SU-DHL-6 (cell line): ENCODE measurements at regions not wholly inside any gene's neighbourhood (a gene's known extent, or its start where the extent isn't known, plus 50 kb on each side); places are given as distances from the start of the nearest gene placed in this dataset.

Source experiments
- H2AFZ ChIP-seq: fragments of 200-600 bp; sonication (generic); 2 replicates; pipeline ENCODE4 v1.6.1; 2014; ENCODE audit warnings: low read depth, mild to moderate bottlenecking, moderate library complexity, mixed read lengths, antibody characterized with exemption, low read length; ENCODE audit not compliant: severe bottlenecking
- H3F3A ChIP-seq: fragments of 200-600 bp; shearing (Covaris generic); 2 replicates; pipeline ENCODE4 v1.6.0; 2016; ENCODE audit warnings: antibody characterized with exemption, mild to moderate bottlenecking; ENCODE audit not compliant: insufficient read depth
- H3K27ac ChIP-seq: fragments of 200-600 bp; sonication (generic); 2 replicates; pipeline ENCODE4 v1.5.1; 2016; ENCODE audit warnings: low read depth, mild to moderate bottlenecking, low read length, moderate library complexity, mixed read lengths
- H3K27me3 ChIP-seq: fragments of 200-600 bp; sonication (generic), shearing (Covaris generic); 2 replicates; pipeline ENCODE4 v1.6.0; 2014; ENCODE audit warnings: mild to moderate bottlenecking, low read length
- H3K36me3 ChIP-seq: fragments of 200-600 bp; sonication (generic); 2 replicates; pipeline ENCODE4 v1.6.1; 2014; ENCODE audit warnings: mild to moderate bottlenecking, low read length, mixed read lengths
- H3K4me2 ChIP-seq: fragments of 300-600, 200-600 bp; shearing (Covaris generic), sonication (generic); 2 replicates; pipeline ENCODE4 v1.6.0; 2014; ENCODE audit warnings: low read length, low read depth, mild to moderate bottlenecking; ENCODE audit not compliant: poor library complexity, severe bottlenecking
- H3K4me3 ChIP-seq: fragments of 200-600 bp; sonication (generic); 2 replicates; pipeline ENCODE4 v1.5.1; 2014; ENCODE audit warnings: antibody characterized with exemption, low read length, mild to moderate bottlenecking, mixed read lengths; ENCODE audit not compliant: insufficient read depth, poor library complexity, severe bottlenecking
- H3K79me2 ChIP-seq: fragments of 200-600 bp; sonication (generic); 2 replicates; pipeline ENCODE4 v1.6.1; 2014; ENCODE audit warnings: mild to moderate bottlenecking, low read length, moderate library complexity; ENCODE audit not compliant: insufficient read depth
- H3K9ac ChIP-seq: fragments of 200-600 bp; sonication (generic); 2 replicates; pipeline ENCODE4 v1.7.0; 2014; ENCODE audit warnings: mild to moderate bottlenecking, low read length
- H3K9me2 ChIP-seq: fragments of 200-600 bp; sonication (generic); replicated peaks from 2 replicates; pipeline ENCODE4 v1.6.1; 2014; ENCODE audit warnings: low read length; ENCODE audit not compliant: insufficient read depth
- H3K9me3 ChIP-seq: fragments of 200-600 bp; sonication (generic); 2 replicates; pipeline ENCODE4 v1.6.1; 2014; ENCODE audit warnings: low read length, mixed read lengths; ENCODE audit not compliant: insufficient read depth
- H4K20me1 ChIP-seq: fragments of 200-600 bp; sonication (generic); 2 replicates; pipeline ENCODE4 v1.6.1; 2014; ENCODE audit warnings: low read depth, mild to moderate bottlenecking, antibody characterized with exemption, low read length, moderate library complexity, mixed read lengths
- EZH2phosphoT487 ChIP-seq: fragments of 200-600 bp; sonication (generic), shearing (Covaris generic); conservative IDR thresholded peaks from 2 replicates; pipeline ENCODE4 v1.6.1; 2018; ENCODE audit warnings: mild to moderate bottlenecking, antibody characterized with exemption, low read length, moderate library complexity, mixed read lengths
- TF ChIP-seq, protein P1 (sequence below): fragments of 200-600 bp; sonication (generic); IDR thresholded peaks from one replicate; pipeline ENCODE4 v1.5.1; 2017; ENCODE audit warnings: antibody characterized with exemption, mild to moderate bottlenecking, low read length, moderate library complexity; ENCODE audit not compliant: insufficient read depth, poor library complexity, severe bottlenecking

- Histone ChIP-seq H3K36me3 (no peaks in the 10 kb centered on the region), H3K27me3 (no peaks in the 10 kb centered on the region), H3K9ac (no peak overlapping the region), H4K20me1 (no peaks in the 10 kb centered on the region), H3K9me3 (no peaks in the 10 kb centered on the region), H3K4me2 (no peak overlapping the region), H3K79me2 (no peaks in the 10 kb centered on the region), H3K27ac (no peak overlapping the region), H2AFZ (no peak overlapping the region), H3F3A (no peaks in the 10 kb centered on the region), H3K4me3 (no peak overlapping the region), H3K9me2 (no peaks in the 10 kb centered on the region)
- no peak for TF ChIP-seq EZH2phosphoT487
- TF ChIP-seq, protein P1, sequence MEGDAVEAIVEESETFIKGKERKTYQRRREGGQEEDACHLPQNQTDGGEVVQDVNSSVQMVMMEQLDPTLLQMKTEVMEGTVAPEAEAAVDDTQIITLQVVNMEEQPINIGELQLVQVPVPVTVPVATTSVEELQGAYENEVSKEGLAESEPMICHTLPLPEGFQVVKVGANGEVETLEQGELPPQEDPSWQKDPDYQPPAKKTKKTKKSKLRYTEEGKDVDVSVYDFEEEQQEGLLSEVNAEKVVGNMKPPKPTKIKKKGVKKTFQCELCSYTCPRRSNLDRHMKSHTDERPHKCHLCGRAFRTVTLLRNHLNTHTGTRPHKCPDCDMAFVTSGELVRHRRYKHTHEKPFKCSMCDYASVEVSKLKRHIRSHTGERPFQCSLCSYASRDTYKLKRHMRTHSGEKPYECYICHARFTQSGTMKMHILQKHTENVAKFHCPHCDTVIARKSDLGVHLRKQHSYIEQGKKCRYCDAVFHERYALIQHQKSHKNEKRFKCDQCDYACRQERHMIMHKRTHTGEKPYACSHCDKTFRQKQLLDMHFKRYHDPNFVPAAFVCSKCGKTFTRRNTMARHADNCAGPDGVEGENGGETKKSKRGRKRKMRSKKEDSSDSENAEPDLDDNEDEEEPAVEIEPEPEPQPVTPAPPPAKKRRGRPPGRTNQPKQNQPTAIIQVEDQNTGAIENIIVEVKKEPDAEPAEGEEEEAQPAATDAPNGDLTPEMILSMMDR: no peak
These were observed 68.9 kb upstream of the RMDN2 start for GRCh38 chr2:37856101-37856751.

DNA sequence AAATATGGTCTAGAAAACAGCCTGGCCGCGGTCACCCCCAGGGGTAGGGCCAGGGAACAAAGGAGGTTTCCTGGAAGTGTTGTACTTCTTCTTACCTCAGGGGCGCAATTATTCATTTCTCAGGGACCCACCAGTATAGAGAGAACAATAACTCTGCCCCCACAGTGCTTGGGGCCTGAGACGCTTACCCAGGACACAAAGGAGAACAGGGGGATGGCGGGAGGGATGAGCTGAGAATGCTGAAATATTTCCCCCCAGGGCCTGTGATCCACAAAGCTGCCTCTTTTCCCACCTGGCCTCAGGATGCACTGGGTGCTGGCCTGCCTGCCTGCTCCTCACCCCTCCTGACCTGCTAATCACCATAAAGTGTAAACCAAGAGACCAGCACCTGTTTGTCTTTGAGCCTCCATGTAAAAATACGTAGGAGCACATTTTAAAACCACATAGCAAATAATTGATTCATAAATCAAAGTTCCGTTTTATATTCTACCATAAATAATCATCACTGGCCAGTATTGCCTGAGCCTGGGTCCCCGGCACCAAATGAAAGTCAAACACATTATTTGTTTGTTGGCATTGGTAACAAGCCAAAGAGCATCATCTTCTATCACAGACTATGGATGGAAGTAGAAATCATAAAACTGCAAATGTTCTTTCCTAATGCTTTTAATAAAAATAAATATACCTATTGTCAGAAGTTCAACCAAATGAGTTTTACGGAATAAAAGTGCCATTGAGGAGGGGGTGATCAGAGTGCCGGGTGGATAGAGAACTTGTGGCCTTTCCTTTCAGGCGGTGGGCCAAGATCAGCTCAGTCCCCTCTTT is 67.3 kb upstream of the RMDN2 start:
- Histone ChIP-seq H3K27ac (no peak overlapping the region), H3K4me2 (no peak overlapping the region)

GRCh38 chr2:37858400-37858711 is 66.7 kb upstream of the RMDN2 start:
- Histone ChIP-seq H3K9me2 (no peaks in the 10 kb centered on the region), H3K27me3 (no peaks in the 10 kb centered on the region), H3K4me3 (no peak overlapping the region), H3K9me3 (no peaks in the 10 kb centered on the region), H3F3A (no peaks in the 10 kb centered on the region), H3K36me3 (no peaks in the 10 kb centered on the region), H3K4me2 (no peak overlapping the region), H2AFZ (no peak overlapping the region), H4K20me1 (no peaks in the 10 kb centered on the region), H3K27ac (no peak overlapping the region), H3K79me2 (no peaks in the 10 kb centered on the region), H3K9ac (no peak overlapping the region)
- TF ChIP-seq EZH2phosphoT487: no peak
- TF ChIP-seq, protein P1: no peak

More for the DNA sequence above, 67.3 kb upstream of the RMDN2 start:
- no peaks in the 10 kb centered on the region for H3F3A ChIP-seq
- H3K9ac ChIP-seq: no peak overlapping the region
- H4K20me1 ChIP-seq: no peaks in the 10 kb centered on the region
- H2AFZ ChIP-seq: no peak overlapping the region
- H3K9me2 ChIP-seq: no peaks in the 10 kb centered on the region
- no peaks in the 10 kb centered on the region for H3K27me3 ChIP-seq
- TF ChIP-seq EZH2phosphoT487: no peak
- TF ChIP-seq, protein P1: no peak
- no peaks in the 10 kb centered on the region for H3K36me3 ChIP-seq
- H3K9me3 ChIP-seq: no peaks in the 10 kb centered on the region
- no peak overlapping the region for H3K4me3 ChIP-seq
- no peaks in the 10 kb centered on the region for H3K79me2 ChIP-seq
